Neuronal stem cell (in vitro differentiated cells): ENCODE measurements at regions not wholly inside any gene's neighbourhood (a gene's known extent, or its start where the extent isn't known, plus 50 kb on each side); places are given as distances from the start of the nearest gene placed in this dataset.

ENCODE experiments used
- DNase-seq: peaks from one replicate; pipeline ENCODE4 v3.0.0-alpha.2; 2013; ENCODE audit warnings: low spot score
- H2AFZ ChIP-seq: one replicate; pipeline ENCODE4 v1.6.1; 2013; ENCODE audit warnings: mild to moderate bottlenecking, low read length, inconsistent platforms
- H2AK5ac ChIP-seq: 2 replicates; pipeline ENCODE4 v1.6.1; 2013; ENCODE audit warnings: low read depth, mild to moderate bottlenecking, inconsistent platforms, low read length, moderate library complexity, mixed read lengths
- H2BK120ac ChIP-seq: 2 replicates; pipeline ENCODE4 v1.6.1; 2013; ENCODE audit warnings: low read depth, mild to moderate bottlenecking, inconsistent platforms, low read length, moderate library complexity, mixed read lengths
- H2BK12ac ChIP-seq: one replicate; pipeline ENCODE4 v1.6.1; 2013; ENCODE audit warnings: low read length, inconsistent platforms
- H2BK15ac ChIP-seq: 2 replicates; pipeline ENCODE4 v1.6.1; 2013; ENCODE audit warnings: mild to moderate bottlenecking, low read length, inconsistent platforms, mixed read lengths
- H2BK5ac ChIP-seq: one replicate; pipeline ENCODE4 v1.6.1; 2013; ENCODE audit warnings: inconsistent platforms, mild to moderate bottlenecking, low read length, moderate library complexity
- H3K14ac ChIP-seq: one replicate; pipeline ENCODE4 v1.6.1; 2013; ENCODE audit warnings: low read length, inconsistent platforms
- H3K18ac ChIP-seq: 2 replicates; pipeline ENCODE4 v1.6.1; 2013; ENCODE audit warnings: low read length, inconsistent platforms
- H3K23ac ChIP-seq: 2 replicates; pipeline ENCODE4 v1.6.1; 2013; ENCODE audit warnings: low read depth, mild to moderate bottlenecking, mixed read lengths, low read length, inconsistent platforms; ENCODE audit not compliant: poor library complexity
- H3K27ac ChIP-seq: replicated peaks from 3 replicates; pipeline ENCODE4 v1.5.1; 2013; ENCODE audit warnings: low read length, inconsistent platforms
- H3K27me3 ChIP-seq, 3 experiments: 2 replicates each; pipeline ENCODE4 v1.6.1; 2013; ENCODE audit warnings: low read length in 3 of 3, mild to moderate bottlenecking in 2 of 3, inconsistent platforms in 1 of 3, low read depth in 1 of 3, mixed read lengths in 1 of 3, moderate library complexity in 1 of 3; ENCODE audit not compliant: control insufficient read depth in 3 of 3, insufficient read depth in 3 of 3
- H3K36me3 ChIP-seq, 2 donors: replicated peaks in 1 of 2; 2 replicates each; pipeline ENCODE4 v1.6.1; 2013; ENCODE audit warnings: low read length in 2 of 2; ENCODE audit not compliant: control insufficient read depth in 2 of 2, insufficient read depth in 2 of 2
- H3K4ac ChIP-seq: 2 replicates; pipeline ENCODE4 v1.6.1; 2013; ENCODE audit warnings: inconsistent platforms, mild to moderate bottlenecking, low read length, moderate library complexity
- H3K4me1 ChIP-seq, 2 donors: 1 replicate in 1 of 2; 2 replicates in 1 of 2; pipeline ENCODE4 v1.6.1; 2013; ENCODE audit warnings: low read length in 2 of 2, low read depth in 1 of 2; ENCODE audit not compliant: control insufficient read depth in 2 of 2, insufficient read depth in 1 of 2
- H3K4me2 ChIP-seq: one replicate; pipeline ENCODE4 v1.6.1; 2013; ENCODE audit warnings: mild to moderate bottlenecking, low read length, inconsistent platforms; ENCODE audit not compliant: insufficient read depth, poor library complexity, severe bottlenecking
- H3K4me3 ChIP-seq, 2 donors: 2 replicates each; pipeline ENCODE4 v1.5.1; 2013; ENCODE audit warnings: low read length in 2 of 2, mild to moderate bottlenecking in 2 of 2, inconsistent platforms in 1 of 2, moderate library complexity in 1 of 2
- H3K79me1 ChIP-seq: one replicate; pipeline ENCODE4 v1.6.1; 2013; ENCODE audit warnings: low read depth, mild to moderate bottlenecking, inconsistent platforms, low read length, moderate library complexity
- H3K9ac ChIP-seq: one replicate; pipeline ENCODE4 v1.6.1; 2013; ENCODE audit warnings: mild to moderate bottlenecking, low read depth, low read length, inconsistent platforms; ENCODE audit not compliant: poor library complexity
- H3K9me3 ChIP-seq, 2 donors: replicated peaks in 1 of 2; 2 replicates each; pipeline versions ENCODE3 to v1.6.1; 2013; ENCODE audit warnings: low read length in 2 of 2, mild to moderate bottlenecking in 2 of 2, inconsistent platforms in 1 of 2, low read depth in 1 of 2, mixed read lengths in 1 of 2, moderate library complexity in 1 of 2; ENCODE audit not compliant: control insufficient read depth in 2 of 2, insufficient read depth in 1 of 2
- H4K8ac ChIP-seq: one replicate; pipeline ENCODE4 v1.6.1; 2013; ENCODE audit warnings: low read depth, mild to moderate bottlenecking, inconsistent platforms, low read length, moderate library complexity
- H4K91ac ChIP-seq: one replicate; pipeline ENCODE4 v1.6.1; 2013; ENCODE audit warnings: low read length, low read depth, mild to moderate bottlenecking, inconsistent platforms; ENCODE audit not compliant: poor library complexity
- WGBS, 2 donors: extraction: QIAGEN DNeasy Blood & Tissue Kit; methylation state at CpG; one replicate each; pipeline ENCODE4 v1.1.7; 2013; ENCODE audit warnings: missing lambda C conversion rate in 2 of 2, mixed read lengths in 1 of 2; ENCODE audit not compliant: insufficient read length in 2 of 2, insufficient replicate concordance in 1 of 2; ENCODE audit errors: extremely low coverage in 2 of 2; 5-methylcytosine and 5-hydroxymethylcytosine counted together

GRCh38 chr2:216316743-216317142 lies 55.5 kb downstream of the MARCHF4 start:
- no peak for DNase-seq
- peak overlapping the region; percentile 31 for H3K18ac ChIP-seq
- H4K91ac ChIP-seq = no peak overlapping the region
- no peak overlapping the region for H2BK15ac ChIP-seq
- H3K9me3 ChIP-seq = no peaks in the 10 kb centered on the region
- no peak overlapping the region for H4K8ac ChIP-seq
- H3K23ac ChIP-seq = no peak overlapping the region
- H3K4ac ChIP-seq = no peak overlapping the region
- no peaks in the 10 kb centered on the region for H3K36me3 ChIP-seq
- no peak overlapping the region for H3K9ac ChIP-seq
- peaks cover 12 to 21% of the 10 kb centered on the region in 2 donors for H3K4me1 ChIP-seq
- H3K27ac ChIP-seq = peak overlapping the region; percentile 80
- H2BK120ac ChIP-seq = no peak overlapping the region
- no CpG with 5 or more reads among the region's 2 CpGs for WGBS, 2 donors
- H3K79me1 ChIP-seq = no peaks in the 10 kb centered on the region
- H3K27me3 ChIP-seq = no peaks in the 10 kb centered on the region
- no peak overlapping the region for H3K14ac ChIP-seq
- no peak overlapping the region for H3K4me3 ChIP-seq
- no peak overlapping the region for H2BK12ac ChIP-seq
- no peak overlapping the region for H2AFZ ChIP-seq
- no peak overlapping the region for H2BK5ac ChIP-seq
- peak overlapping the region; percentile 43 for H2AK5ac ChIP-seq
- no peak overlapping the region for H3K4me2 ChIP-seq

- no peaks in the 10 kb centered on the region for H3K36me3 ChIP-seq
- H3K4me3 ChIP-seq = no peak overlapping the region
Measured at GRCh38 chr2:216315802-216316603, 56.3 kb downstream of the MARCHF4 start.

GRCh38 chr2:216312441-216312840 lies 59.8 kb downstream of the MARCHF4 start:
- Histone ChIP-seq H2AFZ (no peak overlapping the region), H3K14ac (no peak overlapping the region), H3K18ac (no peak overlapping the region), H3K4ac (no peak overlapping the region), H3K79me1 (no peaks in the 10 kb centered on the region), H3K23ac (no peak overlapping the region), H2BK5ac (no peak overlapping the region), H2BK12ac (no peak overlapping the region), H3K4me3 (no peak overlapping the region), H2AK5ac (no peak overlapping the region), H3K9me3 (no peaks in the 10 kb centered on the region), H2BK15ac (no peak overlapping the region), H4K91ac (no peak overlapping the region), H4K8ac (no peak overlapping the region), H3K9ac (no peak overlapping the region), H3K36me3 (no peaks in the 10 kb centered on the region), H3K27ac (no peak overlapping the region), H3K27me3 (no peaks in the 10 kb centered on the region), H3K4me1 (peaks cover 6 to 10% of the 10 kb centered on the region in 2 donors), H2BK120ac (no peak overlapping the region), H3K4me2 (no peak overlapping the region)
- WGBS, 2 donors = no CpG with 5 or more reads among the region's 1 CpG
- DNase-seq = no peak

More at GRCh38 chr2:216315802-216316603, 56.3 kb downstream of the MARCHF4 start:
- Histone ChIP-seq H2BK15ac (no peak overlapping the region), H2BK12ac (no peak overlapping the region), H2BK5ac (no peak overlapping the region), H3K14ac (no peak overlapping the region), H3K27me3 (no peaks in the 10 kb centered on the region), H4K91ac (no peak overlapping the region), H2AFZ (peak overlapping the region; percentile 88), H3K27ac (peak overlapping the region; percentile 80), H3K9ac (no peak overlapping the region), H2BK120ac (no peak overlapping the region), H3K4me2 (no peak overlapping the region), H4K8ac (no peak overlapping the region), H3K4me1 (peaks cover 12 to 21% of the 10 kb centered on the region in 2 donors), H2AK5ac (no peak overlapping the region), H3K9me3 (no peaks in the 10 kb centered on the region), H3K79me1 (no peaks in the 10 kb centered on the region), H3K4ac (no peak overlapping the region), H3K18ac (no peak overlapping the region), H3K23ac (no peak overlapping the region)
- WGBS, 2 donors = no CpG with 5 or more reads among the region's 19 CpGs
- peak; percentile 71 for DNase-seq

GRCh38 chr2:216308576-216308975 lies 63.7 kb downstream of the MARCHF4 start:
- Histone ChIP-seq H3K4me2 (no peak overlapping the region), H2AFZ (no peak overlapping the region), H2AK5ac (no peak overlapping the region), H3K14ac (no peak overlapping the region), H3K4me1 (peaks cover 0 to 3% of the 10 kb centered on the region in 2 donors), H2BK15ac (no peak overlapping the region), H3K9ac (no peak overlapping the region), H3K27ac (no peak overlapping the region), H2BK5ac (no peak overlapping the region), H3K4me3 (no peak overlapping the region), H3K4ac (no peak overlapping the region), H2BK120ac (no peak overlapping the region), H3K9me3 (no peaks in the 10 kb centered on the region), H3K23ac (no peak overlapping the region), H4K91ac (no peak overlapping the region), H3K36me3 (no peaks in the 10 kb centered on the region), H2BK12ac (no peak overlapping the region), H4K8ac (no peak overlapping the region), H3K27me3 (no peaks in the 10 kb centered on the region), H3K18ac (no peak overlapping the region), H3K79me1 (no peaks in the 10 kb centered on the region)
- WGBS, 2 donors = no CpG with 5 or more reads among the region's 5 CpGs
- DNase-seq = no peak
